WTC11 (cell line): ENCODE measurements at regions not wholly inside any gene's neighbourhood (a gene's known extent, or its start where the extent isn't known, plus 50 kb on each side); places are given as distances from the start of the nearest gene placed in this dataset.

Source experiments
- CREB1 ChIP-seq: sonication (generic); formaldehyde crosslinking; IDR thresholded peaks from 2 replicates; pipeline ENCODE4 v1.8.0; 2023; ENCODE audit warnings: mild to moderate bottlenecking, missing genetic modification reagents
- NFE2L1 ChIP-seq: sonication (generic); formaldehyde crosslinking; IDR thresholded peaks from 2 replicates; pipeline ENCODE4 v1.8.1; 2023; ENCODE audit warnings: missing genetic modification reagents
- NFYB ChIP-seq: sonication (generic); formaldehyde crosslinking; conservative IDR thresholded peaks from 2 replicates; pipeline ENCODE4 v1.8.0; 2022; ENCODE audit warnings: low read depth, missing genetic modification reagents
- NR2C2 ChIP-seq: sonication (generic); formaldehyde crosslinking; IDR thresholded peaks from 2 replicates; pipeline ENCODE4 v1.8.0; 2022; ENCODE audit warnings: mild to moderate bottlenecking, missing genetic modification reagents
- SP1 ChIP-seq: sonication (generic); formaldehyde crosslinking; conservative IDR thresholded peaks from 2 replicates; pipeline ENCODE4 v1.8.1; 2022; ENCODE audit warnings: missing genetic modification reagents
- ZBTB21 ChIP-seq: sonication (generic); formaldehyde crosslinking; IDR thresholded peaks from 2 replicates; pipeline ENCODE4 v1.8.1; 2023; ENCODE audit warnings: mild to moderate bottlenecking, missing genetic modification reagents, borderline replicate concordance
- ZNF121 ChIP-seq: sonication (generic); formaldehyde crosslinking; IDR thresholded peaks from 2 replicates; pipeline ENCODE4 v1.8.0; 2023; ENCODE audit warnings: missing genetic modification reagents
- ZNF138 ChIP-seq: sonication (generic); formaldehyde crosslinking; conservative IDR thresholded peaks from 2 replicates; pipeline ENCODE4 v1.8.1; 2022; ENCODE audit warnings: mild to moderate bottlenecking, moderate library complexity, missing genetic modification reagents
- ZNF232 ChIP-seq: sonication (generic); formaldehyde crosslinking; IDR thresholded peaks from 2 replicates; pipeline ENCODE4 v1.8.0; 2022; ENCODE audit warnings: mild to moderate bottlenecking, missing genetic modification reagents
- ZNF423 ChIP-seq: fragments of 250-450 bp; sonication (Bioruptor Pico); IDR thresholded peaks from 2 replicates; pipeline ENCODE4 v2.1.2; 2022; ENCODE audit warnings: mild to moderate bottlenecking, moderate library complexity
- TF ChIP-seq, protein P1 (sequence below): fragments of 200-600 bp; IDR thresholded peaks from 2 replicates; pipeline ENCODE4 v1.8.0; 2022; ENCODE audit warnings: antibody characterized with exemption
- TF ChIP-seq, protein P2 (sequence below): sonication (generic); formaldehyde crosslinking; IDR thresholded peaks from 2 replicates; pipeline ENCODE4 v1.8.0; 2022; ENCODE audit warnings: mild to moderate bottlenecking, missing genetic modification reagents
- TF ChIP-seq, protein P3 (sequence below): sonication (generic); formaldehyde crosslinking; IDR thresholded peaks from 2 replicates; pipeline ENCODE4 v1.8.1; 2023; ENCODE audit warnings: mild to moderate bottlenecking, missing genetic modification reagents, moderate library complexity

DNA sequence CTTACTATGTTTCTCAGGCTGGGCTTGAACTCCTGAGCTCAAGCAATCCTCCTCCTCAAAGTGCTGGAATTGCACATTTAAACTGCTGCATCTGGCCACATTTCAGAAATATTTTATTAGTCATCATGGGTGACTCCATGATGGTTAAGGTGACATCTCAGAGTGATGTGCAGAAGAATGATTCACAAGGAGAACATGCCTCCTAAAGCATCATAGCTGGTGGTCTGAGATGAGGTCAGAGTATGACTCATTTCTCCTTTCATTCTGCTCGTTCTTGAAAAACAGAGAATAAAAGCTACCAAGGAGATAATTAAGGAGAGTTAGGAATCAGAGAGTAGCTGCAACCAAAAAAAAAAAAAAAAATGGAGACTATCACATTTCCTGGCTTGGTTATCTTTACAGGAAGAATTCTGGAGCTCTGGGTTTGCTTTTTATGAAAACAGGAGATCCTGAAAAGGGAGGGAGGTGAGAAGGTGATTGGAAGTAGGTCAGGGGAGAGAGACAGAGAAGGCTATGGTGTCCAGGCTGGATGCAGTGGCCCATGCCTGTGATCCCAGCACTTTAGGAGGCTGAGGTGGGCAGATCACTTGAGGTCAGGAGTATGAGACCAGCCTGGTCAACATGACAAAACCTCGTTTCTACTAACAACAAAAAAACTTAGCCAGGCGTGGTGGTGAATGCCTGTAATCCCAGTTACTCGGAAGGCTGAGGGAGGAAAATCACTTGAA, 1011.6 kb downstream of the NLGN4Y start:
- TF ChIP-seq, protein P1, sequence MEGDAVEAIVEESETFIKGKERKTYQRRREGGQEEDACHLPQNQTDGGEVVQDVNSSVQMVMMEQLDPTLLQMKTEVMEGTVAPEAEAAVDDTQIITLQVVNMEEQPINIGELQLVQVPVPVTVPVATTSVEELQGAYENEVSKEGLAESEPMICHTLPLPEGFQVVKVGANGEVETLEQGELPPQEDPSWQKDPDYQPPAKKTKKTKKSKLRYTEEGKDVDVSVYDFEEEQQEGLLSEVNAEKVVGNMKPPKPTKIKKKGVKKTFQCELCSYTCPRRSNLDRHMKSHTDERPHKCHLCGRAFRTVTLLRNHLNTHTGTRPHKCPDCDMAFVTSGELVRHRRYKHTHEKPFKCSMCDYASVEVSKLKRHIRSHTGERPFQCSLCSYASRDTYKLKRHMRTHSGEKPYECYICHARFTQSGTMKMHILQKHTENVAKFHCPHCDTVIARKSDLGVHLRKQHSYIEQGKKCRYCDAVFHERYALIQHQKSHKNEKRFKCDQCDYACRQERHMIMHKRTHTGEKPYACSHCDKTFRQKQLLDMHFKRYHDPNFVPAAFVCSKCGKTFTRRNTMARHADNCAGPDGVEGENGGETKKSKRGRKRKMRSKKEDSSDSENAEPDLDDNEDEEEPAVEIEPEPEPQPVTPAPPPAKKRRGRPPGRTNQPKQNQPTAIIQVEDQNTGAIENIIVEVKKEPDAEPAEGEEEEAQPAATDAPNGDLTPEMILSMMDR = no peak
- TF ChIP-seq CREB1 (CRISPR knock-in tag) (no peak), ZNF232 (CRISPR knock-in tag) (no peak), ZBTB21 (no peak), ZNF138 (no peak), NFE2L1 (CRISPR knock-in tag) (no peak), NFYB (CRISPR knock-in tag) (no peak), ZNF423 (CRISPR knock-in tag) (no peak), ZNF121 (CRISPR knock-in tag) (no peak), SP1 (no peak), NR2C2 (no peak)
- TF ChIP-seq, protein P2, sequence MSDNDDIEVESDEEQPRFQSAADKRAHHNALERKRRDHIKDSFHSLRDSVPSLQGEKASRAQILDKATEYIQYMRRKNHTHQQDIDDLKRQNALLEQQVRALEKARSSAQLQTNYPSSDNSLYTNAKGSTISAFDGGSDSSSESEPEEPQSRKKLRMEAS = no peak
- TF ChIP-seq, protein P3, sequence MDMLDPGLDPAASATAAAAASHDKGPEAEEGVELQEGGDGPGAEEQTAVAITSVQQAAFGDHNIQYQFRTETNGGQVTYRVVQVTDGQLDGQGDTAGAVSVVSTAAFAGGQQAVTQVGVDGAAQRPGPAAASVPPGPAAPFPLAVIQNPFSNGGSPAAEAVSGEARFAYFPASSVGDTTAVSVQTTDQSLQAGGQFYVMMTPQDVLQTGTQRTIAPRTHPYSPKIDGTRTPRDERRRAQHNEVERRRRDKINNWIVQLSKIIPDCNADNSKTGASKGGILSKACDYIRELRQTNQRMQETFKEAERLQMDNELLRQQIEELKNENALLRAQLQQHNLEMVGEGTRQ = no peak
